GM23338 (cell line): ENCODE measurements at regions not wholly inside any gene's neighbourhood (a gene's known extent, or its start where the extent isn't known, plus 50 kb on each side); places are given as distances from the start of the nearest gene placed in this dataset.

Experiments used
- ATAC-seq: fragments of 200-7000 bp; cut with Tn5 transposase; 3 replicates; pipeline ENCODE4 v1.9.1; 2020
- DNase-seq: peaks from one replicate; pipeline ENCODE4 v3.0.0-alpha.2; 2015; ENCODE audit warnings: low spot score
- H2AFZ ChIP-seq: fragments of 200-600 bp; sonication (generic); 2 replicates; pipeline ENCODE4 v1.8.0; 2016; ENCODE audit warnings: antibody characterized with exemption, mild to moderate bottlenecking, moderate library complexity
- H3F3A ChIP-seq: fragments of 200-600 bp; sonication (generic); replicated peaks from 2 replicates; pipeline ENCODE4 v1.8.0; 2017; ENCODE audit warnings: antibody characterized with exemption, mixed run types, low read depth
- H3K27ac ChIP-seq: fragments of 200-600 bp; sonication (generic); 2 replicates; pipeline ENCODE4 v1.6.1; 2016; ENCODE audit warnings: low read depth
- H3K27me3 ChIP-seq: fragments of 200-600 bp; sonication (generic); 2 replicates; pipeline ENCODE4 v1.8.0; 2016; ENCODE audit warnings: mild to moderate bottlenecking, mixed run types, moderate library complexity; ENCODE audit not compliant: insufficient read depth
- H3K36me3 ChIP-seq: fragments of 200-600 bp; sonication (generic); 2 replicates; pipeline ENCODE4 v1.8.0; 2016; ENCODE audit warnings: mild to moderate bottlenecking; ENCODE audit not compliant: insufficient read depth
- H3K4me1 ChIP-seq: fragments of 200-600 bp; sonication (generic); 2 replicates; pipeline ENCODE4 v1.8.0; 2016; ENCODE audit warnings: mild to moderate bottlenecking, moderate library complexity; ENCODE audit not compliant: insufficient read depth
- H3K4me2 ChIP-seq: fragments of 200-600 bp; sonication (generic); 2 replicates; pipeline ENCODE4 v1.7.1; 2017; ENCODE audit warnings: mixed run types
- H3K4me3 ChIP-seq: fragments of 200-600 bp; sonication (generic); 2 replicates; pipeline ENCODE4 v1.6.1; 2016; ENCODE audit warnings: mixed run types
- H3K79me2 ChIP-seq: fragments of 200-600 bp; sonication (generic); replicated peaks from 2 replicates; pipeline ENCODE4 v1.8.0; 2017; ENCODE audit warnings: mild to moderate bottlenecking; ENCODE audit not compliant: insufficient read depth
- H3K9me2 ChIP-seq: fragments of 200-600 bp; sonication (generic); 2 replicates; pipeline ENCODE4 v1.8.0; 2017; ENCODE audit not compliant: insufficient read depth
- H4K20me1 ChIP-seq: fragments of 200-600 bp; sonication (generic); replicated peaks from 2 replicates; pipeline ENCODE4 v1.8.0; 2017; ENCODE audit warnings: mild to moderate bottlenecking; ENCODE audit not compliant: insufficient read depth
- H3K27ac Mint-ChIP-seq: 2 replicates; pipeline ENCODE4 v1.8.0; 2020; ENCODE audit warnings: inconsistent platforms, mild to moderate bottlenecking, moderate library complexity, mixed read lengths
- H3K27me3 Mint-ChIP-seq: 3 replicates; pipeline ENCODE4 v1.8.0; 2022; ENCODE audit warnings: low read depth, mild to moderate bottlenecking, moderate library complexity, mixed read lengths, inconsistent platforms; ENCODE audit not compliant: insufficient read depth, poor library complexity
- H3K36me3 Mint-ChIP-seq: 3 replicates; pipeline ENCODE4 v1.8.0; 2021; ENCODE audit warnings: low read depth, mild to moderate bottlenecking, inconsistent platforms, moderate library complexity, mixed read lengths
- H3K4me1 Mint-ChIP-seq: 3 replicates; pipeline ENCODE4 v1.8.0; 2020; ENCODE audit warnings: mild to moderate bottlenecking, inconsistent platforms, mixed read lengths
- H3K4me3 Mint-ChIP-seq: 3 replicates; pipeline ENCODE4 v1.8.0; 2021; ENCODE audit warnings: moderate library complexity, mild to moderate bottlenecking, inconsistent platforms, mixed read lengths
- H3K9me3 Mint-ChIP-seq: 3 replicates; pipeline ENCODE4 v1.8.0; 2020; ENCODE audit warnings: moderate library complexity, mild to moderate bottlenecking, inconsistent platforms, mixed read lengths
- CREB1 ChIP-seq: fragments of 250-450 bp; sonication (Bioruptor Pico); IDR thresholded peaks from 2 replicates; pipeline ENCODE4 v1.5.0; 2020; ENCODE audit warnings: low read depth, mild to moderate bottlenecking, moderate library complexity
- EZH2phosphoT487 ChIP-seq: fragments of 200-600 bp; sonication (generic); IDR thresholded peaks from one replicate; pipeline ENCODE4 v1.8.1; 2018; ENCODE audit warnings: antibody characterized with exemption; ENCODE audit not compliant: unreplicated experiment
- JUNB ChIP-seq: IDR thresholded peaks from one replicate; pipeline ENCODE4 v1.6.1; 2016; ENCODE audit warnings: antibody characterized with exemption; ENCODE audit not compliant: unreplicated experiment
- POLR2AphosphoS5 ChIP-seq: IDR thresholded peaks from 2 replicates; pipeline ENCODE4 v1.6.1; 2016; ENCODE audit warnings: antibody characterized with exemption, low read depth
- STAT1 ChIP-seq: IDR thresholded peaks from one replicate; pipeline ENCODE4 v1.6.1; 2016; ENCODE audit warnings: antibody characterized with exemption; ENCODE audit not compliant: unreplicated experiment
- ZNF114 ChIP-seq: fragments of 250-450 bp; sonication (Bioruptor Pico); IDR thresholded peaks from 2 replicates; pipeline ENCODE4 v1.5.0; 2020; ENCODE audit warnings: mild to moderate bottlenecking, moderate library complexity
- ZNF331 ChIP-seq: fragments of 250-450 bp; sonication (Bioruptor Pico); IDR thresholded peaks from 2 replicates; pipeline ENCODE4 v1.5.0; 2020; ENCODE audit warnings: low read depth, mild to moderate bottlenecking, moderate library complexity
- TF ChIP-seq, protein P1 (sequence below): fragments of 250-450 bp; sonication (Bioruptor Pico); IDR thresholded peaks from 2 replicates; pipeline ENCODE4 v1.5.0; 2020; ENCODE audit warnings: mild to moderate bottlenecking, moderate library complexity
- TF ChIP-seq, protein P2 (sequence below): IDR thresholded peaks from 2 replicates; pipeline ENCODE4 v1.6.1; 2016; ENCODE audit warnings: antibody characterized with exemption
- TF ChIP-seq, protein P3 (sequence below): IDR thresholded peaks from one replicate; pipeline ENCODE4 v1.6.1; 2018; ENCODE audit warnings: antibody characterized with exemption; ENCODE audit not compliant: unreplicated experiment

DNA sequence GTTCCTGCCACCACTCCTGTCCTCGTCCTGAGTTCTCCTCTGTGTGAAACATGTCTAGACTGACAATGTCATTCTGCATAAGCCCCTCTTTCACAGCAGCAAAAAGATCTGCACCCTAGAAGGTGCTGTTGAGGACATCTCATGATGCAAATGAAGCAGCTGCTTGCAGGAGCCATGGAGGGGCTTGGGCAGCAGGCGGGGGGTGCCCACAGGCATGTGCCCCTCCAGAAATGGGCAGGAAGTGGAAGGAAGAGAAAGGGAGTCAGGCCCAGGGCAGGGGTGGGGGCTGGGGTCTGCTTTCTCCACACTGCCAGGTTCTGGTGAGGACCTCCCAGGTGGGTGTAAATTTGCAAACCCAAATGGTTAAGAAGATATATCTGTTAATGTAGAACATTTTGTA, 54.5 kb upstream of the KCNMB1 start:
- Histone ChIP-seq H3K27ac (no peak overlapping the region), H2AFZ (no peak overlapping the region), H3K4me3 (no peak overlapping the region), H3K4me2 (no peak overlapping the region), H3K36me3 (no peaks in the 10 kb centered on the region), H3K9me2 (no peaks in the 10 kb centered on the region), H3F3A (no peaks in the 10 kb centered on the region), H3K79me2 (no peaks in the 10 kb centered on the region), H3K27me3 (no peaks in the 10 kb centered on the region), H4K20me1 (no peaks in the 10 kb centered on the region), H3K4me1 (peaks cover 6% of the 10 kb centered on the region; the same call in 1 of the 2 replicates)
- H3K36me3 Mint-ChIP-seq = peaks cover 4% of the 10 kb centered on the region; the same call in 2 of the 3 replicates
- ATAC-seq (no peak), DNase-seq (no peak)
- no peak for TF ChIP-seq JUNB
- no peak for TF ChIP-seq ZNF114 (CRISPR knock-in tag)
- TF ChIP-seq ZNF331 (CRISPR knock-in tag) = no peak
- TF ChIP-seq STAT1 = no peak
- TF ChIP-seq EZH2phosphoT487 = no peak
- TF ChIP-seq, protein P1, sequence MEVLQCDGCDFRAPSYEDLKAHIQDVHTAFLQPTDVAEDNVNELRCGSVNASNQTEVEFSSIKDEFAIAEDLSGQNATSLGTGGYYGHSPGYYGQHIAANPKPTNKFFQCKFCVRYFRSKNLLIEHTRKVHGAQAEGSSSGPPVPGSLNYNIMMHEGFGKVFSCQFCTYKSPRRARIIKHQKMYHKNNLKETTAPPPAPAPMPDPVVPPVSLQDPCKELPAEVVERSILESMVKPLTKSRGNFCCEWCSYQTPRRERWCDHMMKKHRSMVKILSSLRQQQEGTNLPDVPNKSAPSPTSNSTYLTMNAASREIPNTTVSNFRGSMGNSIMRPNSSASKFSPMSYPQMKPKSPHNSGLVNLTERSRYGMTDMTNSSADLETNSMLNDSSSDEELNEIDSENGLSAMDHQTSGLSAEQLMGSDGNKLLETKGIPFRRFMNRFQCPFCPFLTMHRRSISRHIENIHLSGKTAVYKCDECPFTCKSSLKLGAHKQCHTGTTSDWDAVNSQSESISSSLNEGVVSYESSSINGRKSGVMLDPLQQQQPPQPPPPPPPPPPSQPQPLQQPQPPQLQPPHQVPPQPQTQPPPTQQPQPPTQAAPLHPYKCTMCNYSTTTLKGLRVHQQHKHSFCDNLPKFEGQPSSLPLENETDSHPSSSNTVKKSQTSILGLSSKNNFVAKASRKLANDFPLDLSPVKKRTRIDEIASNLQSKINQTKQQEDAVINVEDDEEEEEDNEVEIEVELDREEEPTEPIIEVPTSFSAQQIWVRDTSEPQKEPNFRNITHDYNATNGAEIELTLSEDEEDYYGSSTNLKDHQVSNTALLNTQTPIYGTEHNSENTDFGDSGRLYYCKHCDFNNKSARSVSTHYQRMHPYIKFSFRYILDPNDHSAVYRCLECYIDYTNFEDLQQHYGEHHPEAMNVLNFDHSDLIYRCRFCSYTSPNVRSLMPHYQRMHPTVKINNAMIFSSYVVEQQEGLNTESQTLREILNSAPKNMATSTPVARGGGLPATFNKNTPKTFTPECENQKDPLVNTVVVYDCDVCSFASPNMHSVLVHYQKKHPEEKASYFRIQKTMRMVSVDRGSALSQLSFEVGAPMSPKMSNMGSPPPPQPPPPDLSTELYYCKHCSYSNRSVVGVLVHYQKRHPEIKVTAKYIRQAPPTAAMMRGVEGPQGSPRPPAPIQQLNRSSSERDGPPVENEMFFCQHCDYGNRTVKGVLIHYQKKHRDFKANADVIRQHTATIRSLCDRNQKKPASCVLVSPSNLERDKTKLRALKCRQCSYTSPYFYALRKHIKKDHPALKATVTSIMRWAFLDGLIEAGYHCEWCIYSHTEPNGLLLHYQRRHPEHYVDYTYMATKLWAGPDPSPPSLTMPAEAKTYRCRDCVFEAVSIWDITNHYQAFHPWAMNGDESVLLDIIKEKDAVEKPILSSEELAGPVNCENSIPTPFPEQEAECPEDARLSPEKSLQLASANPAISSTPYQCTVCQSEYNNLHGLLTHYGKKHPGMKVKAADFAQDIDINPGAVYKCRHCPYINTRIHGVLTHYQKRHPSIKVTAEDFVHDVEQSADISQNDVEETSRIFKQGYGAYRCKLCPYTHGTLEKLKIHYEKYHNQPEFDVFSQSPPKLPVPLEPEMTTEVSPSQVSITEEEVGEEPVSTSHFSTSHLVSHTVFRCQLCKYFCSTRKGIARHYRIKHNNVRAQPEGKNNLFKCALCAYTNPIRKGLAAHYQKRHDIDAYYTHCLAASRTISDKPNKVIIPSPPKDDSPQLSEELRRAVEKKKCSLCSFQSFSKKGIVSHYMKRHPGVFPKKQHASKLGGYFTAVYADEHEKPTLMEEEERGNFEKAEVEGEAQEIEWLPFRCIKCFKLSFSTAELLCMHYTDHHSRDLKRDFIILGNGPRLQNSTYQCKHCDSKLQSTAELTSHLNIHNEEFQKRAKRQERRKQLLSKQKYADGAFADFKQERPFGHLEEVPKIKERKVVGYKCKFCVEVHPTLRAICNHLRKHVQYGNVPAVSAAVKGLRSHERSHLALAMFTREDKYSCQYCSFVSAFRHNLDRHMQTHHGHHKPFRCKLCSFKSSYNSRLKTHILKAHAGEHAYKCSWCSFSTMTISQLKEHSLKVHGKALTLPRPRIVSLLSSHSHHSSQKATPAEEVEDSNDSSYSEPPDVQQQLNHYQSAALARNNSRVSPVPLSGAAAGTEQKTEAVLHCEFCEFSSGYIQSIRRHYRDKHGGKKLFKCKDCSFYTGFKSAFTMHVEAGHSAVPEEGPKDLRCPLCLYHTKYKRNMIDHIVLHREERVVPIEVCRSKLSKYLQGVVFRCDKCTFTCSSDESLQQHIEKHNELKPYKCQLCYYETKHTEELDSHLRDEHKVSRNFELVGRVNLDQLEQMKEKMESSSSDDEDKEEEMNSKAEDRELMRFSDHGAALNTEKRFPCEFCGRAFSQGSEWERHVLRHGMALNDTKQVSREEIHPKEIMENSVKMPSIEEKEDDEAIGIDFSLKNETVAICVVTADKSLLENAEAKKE (CRISPR knock-in tag) = no peak
- peaks cover 26% of the 10 kb centered on the region for H3K4me1 Mint-ChIP-seq
- peaks cover 6% of the 10 kb centered on the region for H3K27me3 Mint-ChIP-seq
- peaks cover 14% of the 10 kb centered on the region for H3K9me3 Mint-ChIP-seq
- H3K27ac Mint-ChIP-seq = no peak overlapping the region
- no peak overlapping the region for H3K4me3 Mint-ChIP-seq

DNA sequence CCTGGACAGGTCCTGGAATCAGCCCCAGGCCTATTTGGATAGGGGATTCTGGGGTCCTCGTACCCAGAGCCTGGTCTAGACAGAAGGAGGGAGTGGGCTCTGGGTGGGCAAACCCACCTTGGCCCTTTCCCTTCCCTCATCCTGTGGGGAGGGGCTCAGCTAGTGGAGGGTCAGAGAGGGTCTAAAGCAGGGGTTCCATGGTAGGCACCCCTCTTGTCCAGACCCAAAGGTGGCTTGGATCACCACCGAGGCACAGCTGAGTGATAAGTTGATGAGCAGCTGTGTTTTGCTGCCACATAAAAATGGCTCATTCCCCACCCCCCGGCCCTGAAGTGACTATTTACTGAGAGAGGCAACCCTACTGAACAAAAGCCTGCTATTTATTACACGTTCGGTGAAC, 53.8 kb upstream of the KCNMB1 start:
- H3K4me3 Mint-ChIP-seq = no peak overlapping the region
- H3K4me1 Mint-ChIP-seq = peaks cover 27% of the 10 kb centered on the region
- TF ChIP-seq EZH2phosphoT487 (no peak), ZNF114 (CRISPR knock-in tag) (no peak), ZNF331 (CRISPR knock-in tag) (no peak), CREB1 (CRISPR knock-in tag) (no peak), POLR2AphosphoS5 (no peak), STAT1 (no peak)
- TF ChIP-seq, protein P2, sequence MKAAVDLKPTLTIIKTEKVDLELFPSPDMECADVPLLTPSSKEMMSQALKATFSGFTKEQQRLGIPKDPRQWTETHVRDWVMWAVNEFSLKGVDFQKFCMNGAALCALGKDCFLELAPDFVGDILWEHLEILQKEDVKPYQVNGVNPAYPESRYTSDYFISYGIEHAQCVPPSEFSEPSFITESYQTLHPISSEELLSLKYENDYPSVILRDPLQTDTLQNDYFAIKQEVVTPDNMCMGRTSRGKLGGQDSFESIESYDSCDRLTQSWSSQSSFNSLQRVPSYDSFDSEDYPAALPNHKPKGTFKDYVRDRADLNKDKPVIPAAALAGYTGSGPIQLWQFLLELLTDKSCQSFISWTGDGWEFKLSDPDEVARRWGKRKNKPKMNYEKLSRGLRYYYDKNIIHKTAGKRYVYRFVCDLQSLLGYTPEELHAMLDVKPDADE = no peak
- TF ChIP-seq, protein P3, sequence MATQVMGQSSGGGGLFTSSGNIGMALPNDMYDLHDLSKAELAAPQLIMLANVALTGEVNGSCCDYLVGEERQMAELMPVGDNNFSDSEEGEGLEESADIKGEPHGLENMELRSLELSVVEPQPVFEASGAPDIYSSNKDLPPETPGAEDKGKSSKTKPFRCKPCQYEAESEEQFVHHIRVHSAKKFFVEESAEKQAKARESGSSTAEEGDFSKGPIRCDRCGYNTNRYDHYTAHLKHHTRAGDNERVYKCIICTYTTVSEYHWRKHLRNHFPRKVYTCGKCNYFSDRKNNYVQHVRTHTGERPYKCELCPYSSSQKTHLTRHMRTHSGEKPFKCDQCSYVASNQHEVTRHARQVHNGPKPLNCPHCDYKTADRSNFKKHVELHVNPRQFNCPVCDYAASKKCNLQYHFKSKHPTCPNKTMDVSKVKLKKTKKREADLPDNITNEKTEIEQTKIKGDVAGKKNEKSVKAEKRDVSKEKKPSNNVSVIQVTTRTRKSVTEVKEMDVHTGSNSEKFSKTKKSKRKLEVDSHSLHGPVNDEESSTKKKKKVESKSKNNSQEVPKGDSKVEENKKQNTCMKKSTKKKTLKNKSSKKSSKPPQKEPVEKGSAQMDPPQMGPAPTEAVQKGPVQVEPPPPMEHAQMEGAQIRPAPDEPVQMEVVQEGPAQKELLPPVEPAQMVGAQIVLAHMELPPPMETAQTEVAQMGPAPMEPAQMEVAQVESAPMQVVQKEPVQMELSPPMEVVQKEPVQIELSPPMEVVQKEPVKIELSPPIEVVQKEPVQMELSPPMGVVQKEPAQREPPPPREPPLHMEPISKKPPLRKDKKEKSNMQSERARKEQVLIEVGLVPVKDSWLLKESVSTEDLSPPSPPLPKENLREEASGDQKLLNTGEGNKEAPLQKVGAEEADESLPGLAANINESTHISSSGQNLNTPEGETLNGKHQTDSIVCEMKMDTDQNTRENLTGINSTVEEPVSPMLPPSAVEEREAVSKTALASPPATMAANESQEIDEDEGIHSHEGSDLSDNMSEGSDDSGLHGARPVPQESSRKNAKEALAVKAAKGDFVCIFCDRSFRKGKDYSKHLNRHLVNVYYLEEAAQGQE = no peak

More for the DNA sequence above, 53.8 kb upstream of the KCNMB1 start:
- Histone ChIP-seq H3F3A (no peaks in the 10 kb centered on the region), H3K27me3 (no peaks in the 10 kb centered on the region), H3K4me2 (no peak overlapping the region), H3K27ac (no peak overlapping the region), H3K4me3 (no peak overlapping the region), H3K4me1 (peaks cover 7% of the 10 kb centered on the region; the same call in 1 of the 2 replicates), H3K79me2 (no peaks in the 10 kb centered on the region), H3K9me2 (no peaks in the 10 kb centered on the region), H2AFZ (no peak overlapping the region), H3K36me3 (no peaks in the 10 kb centered on the region), H4K20me1 (no peaks in the 10 kb centered on the region)
- no peak for DNase-seq
- ATAC-seq = no peak
- H3K27me3 Mint-ChIP-seq = peaks cover 6% of the 10 kb centered on the region
- H3K27ac Mint-ChIP-seq = no peak overlapping the region
- peaks cover 7% of the 10 kb centered on the region for H3K9me3 Mint-ChIP-seq
- peaks cover 3% of the 10 kb centered on the region; the same call in 2 of the 3 replicates for H3K36me3 Mint-ChIP-seq
